Central memory CD8-positive, alpha-beta T cell (primary cell): ENCODE measurements at regions not wholly inside any gene's neighbourhood (a gene's known extent, or its start where the extent isn't known, plus 50 kb on each side); places are given as distances from the start of the nearest gene placed in this dataset.

Source experiments
- ATAC-seq: fragments of 150-1000 bp; cut with Tn5 transposase; replicated peaks from 2 replicates; pipeline ENCODE4 v1.10.0; 2022; ENCODE audit warnings: mild to moderate bottlenecking, moderate FRiP score, moderate number of reproducible peaks; ENCODE audit not compliant: poor library complexity, severe bottlenecking; ENCODE audit errors: extremely low read depth
- DNase-seq, 2 donors: peaks; one replicate each; pipeline ENCODE4 v3.0.0; 2021; ENCODE audit warnings: low spot score in 2 of 2
- H3K27ac Mint-ChIP-seq: one replicate; pipeline ENCODE4 v1.8.0; 2022; ENCODE audit warnings: low read depth, mild to moderate bottlenecking, moderate library complexity, mixed read lengths
- H3K27me3 Mint-ChIP-seq: one replicate; pipeline ENCODE4 v1.8.0; 2022; ENCODE audit warnings: mixed read lengths
- H3K36me3 Mint-ChIP-seq: one replicate; pipeline ENCODE4 v1.8.0; 2022; ENCODE audit warnings: mild to moderate bottlenecking, moderate library complexity, mixed read lengths; ENCODE audit not compliant: insufficient read depth
- H3K4me1 Mint-ChIP-seq: one replicate; pipeline ENCODE4 v1.8.0; 2022; ENCODE audit warnings: mixed read lengths
- H3K4me3 Mint-ChIP-seq: one replicate; pipeline ENCODE4 v1.8.0; 2022; ENCODE audit warnings: mild to moderate bottlenecking, moderate library complexity, mixed read lengths
- H3K9me3 Mint-ChIP-seq: one replicate; pipeline ENCODE4 v1.8.0; 2022; ENCODE audit warnings: mixed read lengths

- Mint-ChIP-seq H3K9me3 (peaks cover 9% of the 10 kb centered on the region), H3K27me3 (no peaks in the 10 kb centered on the region), H3K36me3 (no peaks in the 10 kb centered on the region), H3K27ac (no peak overlapping the region), H3K4me1 (no peaks in the 10 kb centered on the region), H3K4me3 (no peak overlapping the region)
- no peak for DNase-seq
- no peak for ATAC-seq
Measured at GRCh38 chr4:66853845-66854244, 691.5 kb downstream of the CENPC start.

- DNase-seq (no peak), ATAC-seq (no peak)
- H3K36me3 Mint-ChIP-seq = no peaks in the 10 kb centered on the region
- no peak overlapping the region for H3K27ac Mint-ChIP-seq
- no peaks in the 10 kb centered on the region for H3K4me1 Mint-ChIP-seq
- no peak overlapping the region for H3K4me3 Mint-ChIP-seq
- no peaks in the 10 kb centered on the region for H3K27me3 Mint-ChIP-seq
- peaks cover 9% of the 10 kb centered on the region for H3K9me3 Mint-ChIP-seq
Measured at GRCh38 chr4:66852843-66853242, 692.5 kb downstream of the CENPC start.

- H3K27ac Mint-ChIP-seq = no peak overlapping the region
- H3K4me3 Mint-ChIP-seq = no peak overlapping the region
- no peak for ATAC-seq
Measured at GRCh38 chr4:66849596-66849995, 695.7 kb downstream of the CENPC start.

GRCh38 chr4:66842724-66843088, 702.6 kb downstream of the CENPC start:
- H3K9me3 Mint-ChIP-seq = peaks cover 11% of the 10 kb centered on the region
- no peaks in the 10 kb centered on the region for H3K4me1 Mint-ChIP-seq
- H3K27ac Mint-ChIP-seq = no peak overlapping the region
- DNase-seq (no peak), ATAC-seq (no peak)
- no peaks in the 10 kb centered on the region for H3K27me3 Mint-ChIP-seq
- H3K36me3 Mint-ChIP-seq = no peaks in the 10 kb centered on the region
- no peak overlapping the region for H3K4me3 Mint-ChIP-seq

More at GRCh38 chr4:66849596-66849995, 695.7 kb downstream of the CENPC start:
- Mint-ChIP-seq H3K27me3 (no peaks in the 10 kb centered on the region), H3K9me3 (peaks cover 5% of the 10 kb centered on the region), H3K36me3 (no peaks in the 10 kb centered on the region), H3K4me1 (no peaks in the 10 kb centered on the region)
- DNase-seq = no peak

GRCh38 chr4:66842026-66842723, 703.1 kb downstream of the CENPC start:
- H3K36me3 Mint-ChIP-seq = no peaks in the 10 kb centered on the region

GRCh38 chr4:66840178-66840577, 705.1 kb downstream of the CENPC start:
- Mint-ChIP-seq H3K4me3 (no peak overlapping the region), H3K4me1 (no peaks in the 10 kb centered on the region), H3K27ac (no peak overlapping the region), H3K9me3 (peaks cover 12% of the 10 kb centered on the region), H3K27me3 (no peaks in the 10 kb centered on the region), H3K36me3 (no peaks in the 10 kb centered on the region)
- no peak for ATAC-seq
- no peak for DNase-seq

More at GRCh38 chr4:66842026-66842723, 703.1 kb downstream of the CENPC start:
- no peaks in the 10 kb centered on the region for H3K27me3 Mint-ChIP-seq
- H3K9me3 Mint-ChIP-seq = peaks cover 11% of the 10 kb centered on the region
- no peak overlapping the region for H3K4me3 Mint-ChIP-seq
- H3K27ac Mint-ChIP-seq = no peak overlapping the region
- ATAC-seq = no peak
- no peaks in the 10 kb centered on the region for H3K4me1 Mint-ChIP-seq
- DNase-seq = no peak

- Mint-ChIP-seq H3K4me1 (no peaks in the 10 kb centered on the region), H3K27ac (no peak overlapping the region), H3K36me3 (no peaks in the 10 kb centered on the region), H3K9me3 (peaks cover 16% of the 10 kb centered on the region), H3K4me3 (no peak overlapping the region), H3K27me3 (no peaks in the 10 kb centered on the region)
- DNase-seq (no peak), ATAC-seq (no peak)
Measured at GRCh38 chr4:66837279-66837922, 707.9 kb downstream of the CENPC start.

- H3K36me3 Mint-ChIP-seq = no peaks in the 10 kb centered on the region
- H3K9me3 Mint-ChIP-seq = peaks cover 23% of the 10 kb centered on the region
- ATAC-seq = no peak
Measured at GRCh38 chr4:66829310-66829709, 716.0 kb downstream of the CENPC start.

GRCh38 chr4:66820681-66821080, 724.6 kb downstream of the CENPC start:
- Mint-ChIP-seq H3K9me3 (peaks cover 15% of the 10 kb centered on the region), H3K4me1 (no peaks in the 10 kb centered on the region), H3K27ac (no peak overlapping the region), H3K4me3 (no peak overlapping the region), H3K27me3 (no peaks in the 10 kb centered on the region), H3K36me3 (no peaks in the 10 kb centered on the region)
- no peak for DNase-seq
- no peak for ATAC-seq

More at GRCh38 chr4:66829310-66829709, 716.0 kb downstream of the CENPC start:
- no peak overlapping the region for H3K27ac Mint-ChIP-seq
- no peaks in the 10 kb centered on the region for H3K27me3 Mint-ChIP-seq
- no peak overlapping the region for H3K4me3 Mint-ChIP-seq
- DNase-seq = no peak
- no peaks in the 10 kb centered on the region for H3K4me1 Mint-ChIP-seq

GRCh38 chr4:66814277-66814676, 731.0 kb downstream of the CENPC start:
- no peak for DNase-seq
- Mint-ChIP-seq H3K36me3 (no peaks in the 10 kb centered on the region), H3K9me3 (peaks cover 5% of the 10 kb centered on the region), H3K27ac (no peak overlapping the region), H3K27me3 (no peaks in the 10 kb centered on the region), H3K4me3 (no peak overlapping the region), H3K4me1 (no peaks in the 10 kb centered on the region)
- no peak for ATAC-seq

GRCh38 chr4:66805582-66805981, 739.7 kb downstream of the CENPC start:
- H3K4me1 Mint-ChIP-seq = no peaks in the 10 kb centered on the region
- H3K27me3 Mint-ChIP-seq = no peaks in the 10 kb centered on the region
- DNase-seq (no peak), ATAC-seq (no peak)
- no peaks in the 10 kb centered on the region for H3K36me3 Mint-ChIP-seq
- H3K27ac Mint-ChIP-seq = no peak overlapping the region
- no peak overlapping the region for H3K4me3 Mint-ChIP-seq
- H3K9me3 Mint-ChIP-seq = peaks cover 14% of the 10 kb centered on the region

- Mint-ChIP-seq H3K9me3 (peaks cover 14% of the 10 kb centered on the region), H3K4me3 (no peak overlapping the region), H3K36me3 (no peaks in the 10 kb centered on the region), H3K27me3 (no peaks in the 10 kb centered on the region), H3K4me1 (no peaks in the 10 kb centered on the region), H3K27ac (no peak overlapping the region)
- ATAC-seq (no peak), DNase-seq (no peak)
Measured at GRCh38 chr4:66804979-66805378, 740.3 kb downstream of the CENPC start.

GRCh38 chr4:66797608-66798007, 747.7 kb downstream of the CENPC start:
- Mint-ChIP-seq H3K9me3 (peaks cover 9% of the 10 kb centered on the region), H3K4me3 (no peak overlapping the region)
- no peak for ATAC-seq

More at GRCh38 chr4:66797608-66798007, 747.7 kb downstream of the CENPC start:
- Mint-ChIP-seq H3K4me1 (no peaks in the 10 kb centered on the region), H3K36me3 (no peaks in the 10 kb centered on the region), H3K27ac (no peak overlapping the region), H3K27me3 (no peaks in the 10 kb centered on the region)
- no peak for DNase-seq
